GM23338 (cell line): ENCODE measurements at regions not wholly inside any gene's neighbourhood (a gene's known extent, or its start where the extent isn't known, plus 50 kb on each side); places are given as distances from the start of the nearest gene placed in this dataset.
"Not testable (repeated sequence)": the region's sequence is repeated elsewhere in the genome, so short reads cannot be mapped to it uniquely, and the experiment has no call there.

Source experiments
- ATAC-seq: fragments of 200-7000 bp; cut with Tn5 transposase; 3 replicates; pipeline ENCODE4 v1.9.1; 2020
- DNase-seq: peaks from one replicate; pipeline ENCODE4 v3.0.0-alpha.2; 2015; ENCODE audit warnings: low spot score
- H2AFZ ChIP-seq: fragments of 200-600 bp; sonication (generic); 2 replicates; pipeline ENCODE4 v1.8.0; 2016; ENCODE audit warnings: antibody characterized with exemption, mild to moderate bottlenecking, moderate library complexity
- H3F3A ChIP-seq: fragments of 200-600 bp; sonication (generic); replicated peaks from 2 replicates; pipeline ENCODE4 v1.8.0; 2017; ENCODE audit warnings: antibody characterized with exemption, mixed run types, low read depth
- H3K27ac ChIP-seq: fragments of 200-600 bp; sonication (generic); 2 replicates; pipeline ENCODE4 v1.6.1; 2016; ENCODE audit warnings: low read depth
- H3K27me3 ChIP-seq: fragments of 200-600 bp; sonication (generic); 2 replicates; pipeline ENCODE4 v1.8.0; 2016; ENCODE audit warnings: mild to moderate bottlenecking, mixed run types, moderate library complexity; ENCODE audit not compliant: insufficient read depth
- H3K36me3 ChIP-seq: fragments of 200-600 bp; sonication (generic); 2 replicates; pipeline ENCODE4 v1.8.0; 2016; ENCODE audit warnings: mild to moderate bottlenecking; ENCODE audit not compliant: insufficient read depth
- H3K4me1 ChIP-seq: fragments of 200-600 bp; sonication (generic); 2 replicates; pipeline ENCODE4 v1.8.0; 2016; ENCODE audit warnings: mild to moderate bottlenecking, moderate library complexity; ENCODE audit not compliant: insufficient read depth
- H3K4me2 ChIP-seq: fragments of 200-600 bp; sonication (generic); 2 replicates; pipeline ENCODE4 v1.7.1; 2017; ENCODE audit warnings: mixed run types
- H3K4me3 ChIP-seq: fragments of 200-600 bp; sonication (generic); 2 replicates; pipeline ENCODE4 v1.6.1; 2016; ENCODE audit warnings: mixed run types
- H3K79me2 ChIP-seq: fragments of 200-600 bp; sonication (generic); replicated peaks from 2 replicates; pipeline ENCODE4 v1.8.0; 2017; ENCODE audit warnings: mild to moderate bottlenecking; ENCODE audit not compliant: insufficient read depth
- H3K9me2 ChIP-seq: fragments of 200-600 bp; sonication (generic); 2 replicates; pipeline ENCODE4 v1.8.0; 2017; ENCODE audit not compliant: insufficient read depth
- H4K20me1 ChIP-seq: fragments of 200-600 bp; sonication (generic); replicated peaks from 2 replicates; pipeline ENCODE4 v1.8.0; 2017; ENCODE audit warnings: mild to moderate bottlenecking; ENCODE audit not compliant: insufficient read depth
- H3K27ac Mint-ChIP-seq: 2 replicates; pipeline ENCODE4 v1.8.0; 2020; ENCODE audit warnings: inconsistent platforms, mild to moderate bottlenecking, moderate library complexity, mixed read lengths
- H3K27me3 Mint-ChIP-seq: 3 replicates; pipeline ENCODE4 v1.8.0; 2022; ENCODE audit warnings: low read depth, mild to moderate bottlenecking, moderate library complexity, mixed read lengths, inconsistent platforms; ENCODE audit not compliant: insufficient read depth, poor library complexity
- H3K36me3 Mint-ChIP-seq: 3 replicates; pipeline ENCODE4 v1.8.0; 2021; ENCODE audit warnings: low read depth, mild to moderate bottlenecking, inconsistent platforms, moderate library complexity, mixed read lengths
- H3K4me1 Mint-ChIP-seq: 3 replicates; pipeline ENCODE4 v1.8.0; 2020; ENCODE audit warnings: mild to moderate bottlenecking, inconsistent platforms, mixed read lengths
- H3K4me3 Mint-ChIP-seq: 3 replicates; pipeline ENCODE4 v1.8.0; 2021; ENCODE audit warnings: moderate library complexity, mild to moderate bottlenecking, inconsistent platforms, mixed read lengths
- H3K9me3 Mint-ChIP-seq: 3 replicates; pipeline ENCODE4 v1.8.0; 2020; ENCODE audit warnings: moderate library complexity, mild to moderate bottlenecking, inconsistent platforms, mixed read lengths
- EZH2phosphoT487 ChIP-seq: fragments of 200-600 bp; sonication (generic); IDR thresholded peaks from one replicate; pipeline ENCODE4 v1.8.1; 2018; ENCODE audit warnings: antibody characterized with exemption; ENCODE audit not compliant: unreplicated experiment
- NANOG ChIP-seq: IDR thresholded peaks from 2 replicates; pipeline ENCODE4 v1.6.1; 2016; ENCODE audit warnings: antibody characterized with exemption, borderline replicate concordance
- ZNF331 ChIP-seq: fragments of 250-450 bp; sonication (Bioruptor Pico); IDR thresholded peaks from 2 replicates; pipeline ENCODE4 v1.5.0; 2020; ENCODE audit warnings: low read depth, mild to moderate bottlenecking, moderate library complexity
- TF ChIP-seq, protein P1 (sequence below): fragments of 250-450 bp; sonication (Bioruptor Pico); IDR thresholded peaks from 2 replicates; pipeline ENCODE4 v1.5.0; 2020; ENCODE audit warnings: mild to moderate bottlenecking, moderate library complexity
- TF ChIP-seq, protein P2 (sequence below): IDR thresholded peaks from one replicate; pipeline ENCODE4 v1.6.1; 2018; ENCODE audit warnings: antibody characterized with exemption; ENCODE audit not compliant: unreplicated experiment

DNA sequence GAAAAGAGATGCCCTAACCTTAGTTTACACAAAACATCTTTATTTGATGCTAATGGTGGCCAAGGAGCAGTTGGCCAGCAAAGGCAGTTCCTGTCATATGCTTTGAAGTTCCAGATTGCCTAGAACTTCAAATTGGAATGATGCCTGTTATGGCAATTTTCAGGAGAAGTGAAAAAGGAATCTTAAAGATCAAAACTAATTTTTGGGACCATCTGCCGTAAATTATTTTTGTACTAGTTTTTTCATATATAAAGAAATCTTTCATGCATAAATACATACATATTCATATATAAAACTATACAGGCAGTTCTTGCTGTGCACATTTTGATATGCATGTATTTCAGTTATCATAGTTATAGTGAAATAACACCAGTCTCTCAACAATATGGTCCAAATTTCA is 1185.6 kb upstream of the FAM98A start (continued):
- TF ChIP-seq, protein P1, sequence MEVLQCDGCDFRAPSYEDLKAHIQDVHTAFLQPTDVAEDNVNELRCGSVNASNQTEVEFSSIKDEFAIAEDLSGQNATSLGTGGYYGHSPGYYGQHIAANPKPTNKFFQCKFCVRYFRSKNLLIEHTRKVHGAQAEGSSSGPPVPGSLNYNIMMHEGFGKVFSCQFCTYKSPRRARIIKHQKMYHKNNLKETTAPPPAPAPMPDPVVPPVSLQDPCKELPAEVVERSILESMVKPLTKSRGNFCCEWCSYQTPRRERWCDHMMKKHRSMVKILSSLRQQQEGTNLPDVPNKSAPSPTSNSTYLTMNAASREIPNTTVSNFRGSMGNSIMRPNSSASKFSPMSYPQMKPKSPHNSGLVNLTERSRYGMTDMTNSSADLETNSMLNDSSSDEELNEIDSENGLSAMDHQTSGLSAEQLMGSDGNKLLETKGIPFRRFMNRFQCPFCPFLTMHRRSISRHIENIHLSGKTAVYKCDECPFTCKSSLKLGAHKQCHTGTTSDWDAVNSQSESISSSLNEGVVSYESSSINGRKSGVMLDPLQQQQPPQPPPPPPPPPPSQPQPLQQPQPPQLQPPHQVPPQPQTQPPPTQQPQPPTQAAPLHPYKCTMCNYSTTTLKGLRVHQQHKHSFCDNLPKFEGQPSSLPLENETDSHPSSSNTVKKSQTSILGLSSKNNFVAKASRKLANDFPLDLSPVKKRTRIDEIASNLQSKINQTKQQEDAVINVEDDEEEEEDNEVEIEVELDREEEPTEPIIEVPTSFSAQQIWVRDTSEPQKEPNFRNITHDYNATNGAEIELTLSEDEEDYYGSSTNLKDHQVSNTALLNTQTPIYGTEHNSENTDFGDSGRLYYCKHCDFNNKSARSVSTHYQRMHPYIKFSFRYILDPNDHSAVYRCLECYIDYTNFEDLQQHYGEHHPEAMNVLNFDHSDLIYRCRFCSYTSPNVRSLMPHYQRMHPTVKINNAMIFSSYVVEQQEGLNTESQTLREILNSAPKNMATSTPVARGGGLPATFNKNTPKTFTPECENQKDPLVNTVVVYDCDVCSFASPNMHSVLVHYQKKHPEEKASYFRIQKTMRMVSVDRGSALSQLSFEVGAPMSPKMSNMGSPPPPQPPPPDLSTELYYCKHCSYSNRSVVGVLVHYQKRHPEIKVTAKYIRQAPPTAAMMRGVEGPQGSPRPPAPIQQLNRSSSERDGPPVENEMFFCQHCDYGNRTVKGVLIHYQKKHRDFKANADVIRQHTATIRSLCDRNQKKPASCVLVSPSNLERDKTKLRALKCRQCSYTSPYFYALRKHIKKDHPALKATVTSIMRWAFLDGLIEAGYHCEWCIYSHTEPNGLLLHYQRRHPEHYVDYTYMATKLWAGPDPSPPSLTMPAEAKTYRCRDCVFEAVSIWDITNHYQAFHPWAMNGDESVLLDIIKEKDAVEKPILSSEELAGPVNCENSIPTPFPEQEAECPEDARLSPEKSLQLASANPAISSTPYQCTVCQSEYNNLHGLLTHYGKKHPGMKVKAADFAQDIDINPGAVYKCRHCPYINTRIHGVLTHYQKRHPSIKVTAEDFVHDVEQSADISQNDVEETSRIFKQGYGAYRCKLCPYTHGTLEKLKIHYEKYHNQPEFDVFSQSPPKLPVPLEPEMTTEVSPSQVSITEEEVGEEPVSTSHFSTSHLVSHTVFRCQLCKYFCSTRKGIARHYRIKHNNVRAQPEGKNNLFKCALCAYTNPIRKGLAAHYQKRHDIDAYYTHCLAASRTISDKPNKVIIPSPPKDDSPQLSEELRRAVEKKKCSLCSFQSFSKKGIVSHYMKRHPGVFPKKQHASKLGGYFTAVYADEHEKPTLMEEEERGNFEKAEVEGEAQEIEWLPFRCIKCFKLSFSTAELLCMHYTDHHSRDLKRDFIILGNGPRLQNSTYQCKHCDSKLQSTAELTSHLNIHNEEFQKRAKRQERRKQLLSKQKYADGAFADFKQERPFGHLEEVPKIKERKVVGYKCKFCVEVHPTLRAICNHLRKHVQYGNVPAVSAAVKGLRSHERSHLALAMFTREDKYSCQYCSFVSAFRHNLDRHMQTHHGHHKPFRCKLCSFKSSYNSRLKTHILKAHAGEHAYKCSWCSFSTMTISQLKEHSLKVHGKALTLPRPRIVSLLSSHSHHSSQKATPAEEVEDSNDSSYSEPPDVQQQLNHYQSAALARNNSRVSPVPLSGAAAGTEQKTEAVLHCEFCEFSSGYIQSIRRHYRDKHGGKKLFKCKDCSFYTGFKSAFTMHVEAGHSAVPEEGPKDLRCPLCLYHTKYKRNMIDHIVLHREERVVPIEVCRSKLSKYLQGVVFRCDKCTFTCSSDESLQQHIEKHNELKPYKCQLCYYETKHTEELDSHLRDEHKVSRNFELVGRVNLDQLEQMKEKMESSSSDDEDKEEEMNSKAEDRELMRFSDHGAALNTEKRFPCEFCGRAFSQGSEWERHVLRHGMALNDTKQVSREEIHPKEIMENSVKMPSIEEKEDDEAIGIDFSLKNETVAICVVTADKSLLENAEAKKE, result no peak
- no peak for TF ChIP-seq ZNF331 (CRISPR knock-in tag)
- TF ChIP-seq, protein P2, sequence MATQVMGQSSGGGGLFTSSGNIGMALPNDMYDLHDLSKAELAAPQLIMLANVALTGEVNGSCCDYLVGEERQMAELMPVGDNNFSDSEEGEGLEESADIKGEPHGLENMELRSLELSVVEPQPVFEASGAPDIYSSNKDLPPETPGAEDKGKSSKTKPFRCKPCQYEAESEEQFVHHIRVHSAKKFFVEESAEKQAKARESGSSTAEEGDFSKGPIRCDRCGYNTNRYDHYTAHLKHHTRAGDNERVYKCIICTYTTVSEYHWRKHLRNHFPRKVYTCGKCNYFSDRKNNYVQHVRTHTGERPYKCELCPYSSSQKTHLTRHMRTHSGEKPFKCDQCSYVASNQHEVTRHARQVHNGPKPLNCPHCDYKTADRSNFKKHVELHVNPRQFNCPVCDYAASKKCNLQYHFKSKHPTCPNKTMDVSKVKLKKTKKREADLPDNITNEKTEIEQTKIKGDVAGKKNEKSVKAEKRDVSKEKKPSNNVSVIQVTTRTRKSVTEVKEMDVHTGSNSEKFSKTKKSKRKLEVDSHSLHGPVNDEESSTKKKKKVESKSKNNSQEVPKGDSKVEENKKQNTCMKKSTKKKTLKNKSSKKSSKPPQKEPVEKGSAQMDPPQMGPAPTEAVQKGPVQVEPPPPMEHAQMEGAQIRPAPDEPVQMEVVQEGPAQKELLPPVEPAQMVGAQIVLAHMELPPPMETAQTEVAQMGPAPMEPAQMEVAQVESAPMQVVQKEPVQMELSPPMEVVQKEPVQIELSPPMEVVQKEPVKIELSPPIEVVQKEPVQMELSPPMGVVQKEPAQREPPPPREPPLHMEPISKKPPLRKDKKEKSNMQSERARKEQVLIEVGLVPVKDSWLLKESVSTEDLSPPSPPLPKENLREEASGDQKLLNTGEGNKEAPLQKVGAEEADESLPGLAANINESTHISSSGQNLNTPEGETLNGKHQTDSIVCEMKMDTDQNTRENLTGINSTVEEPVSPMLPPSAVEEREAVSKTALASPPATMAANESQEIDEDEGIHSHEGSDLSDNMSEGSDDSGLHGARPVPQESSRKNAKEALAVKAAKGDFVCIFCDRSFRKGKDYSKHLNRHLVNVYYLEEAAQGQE, result no peak
- TF ChIP-seq NANOG, result no peak
- no peak for TF ChIP-seq EZH2phosphoT487

DNA sequence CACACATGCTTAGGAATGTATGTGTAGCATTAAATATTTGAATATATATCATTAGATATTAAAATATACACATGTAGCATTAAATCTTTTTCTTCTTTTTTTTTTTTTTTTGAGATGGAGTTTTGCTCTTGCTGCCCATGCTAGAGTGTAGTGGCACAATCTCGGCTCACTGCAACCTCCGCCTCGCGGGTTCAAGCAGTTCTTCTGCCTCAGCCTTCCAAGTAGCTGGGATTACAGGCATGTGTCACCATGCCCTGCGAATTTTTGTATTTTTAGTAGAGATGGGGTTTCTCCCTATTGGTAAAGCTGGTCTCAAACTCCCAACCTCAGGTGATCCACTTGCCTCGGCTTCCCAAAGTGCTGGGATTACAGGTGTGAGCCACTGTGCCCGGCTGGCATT is 1151.6 kb upstream of the FAM98A start:
- not testable (repeated sequence) for H3K36me3 Mint-ChIP-seq, H3K4me1 ChIP-seq, H3K27me3 Mint-ChIP-seq, H3K9me2 ChIP-seq, H3K27ac ChIP-seq, H3K4me3 ChIP-seq, H3K79me2 ChIP-seq, H3K36me3 ChIP-seq, H3K4me3 Mint-ChIP-seq, H3K27ac Mint-ChIP-seq, ATAC-seq, H3K27me3 ChIP-seq, H4K20me1 ChIP-seq, H2AFZ ChIP-seq, H3F3A ChIP-seq, H3K4me2 ChIP-seq, DNase-seq, H3K4me1 Mint-ChIP-seq
- H3K9me3 Mint-ChIP-seq, result peaks cover 12% of the 10 kb centered on the region
